GM19351 (cell line): ENCODE measurements at regions not wholly inside any gene's neighbourhood (a gene's known extent, or its start where the extent isn't known, plus 50 kb on each side); places are given as distances from the start of the nearest gene placed in this dataset.

Source experiments
- ATAC-seq: cut with Tn5 transposase; IDR thresholded peaks from one replicate; pipeline ENCODE4 v1.9.1; 2021; ENCODE audit warnings: mild to moderate bottlenecking, moderate library complexity; ENCODE audit not compliant: unreplicated experiment

DNA sequence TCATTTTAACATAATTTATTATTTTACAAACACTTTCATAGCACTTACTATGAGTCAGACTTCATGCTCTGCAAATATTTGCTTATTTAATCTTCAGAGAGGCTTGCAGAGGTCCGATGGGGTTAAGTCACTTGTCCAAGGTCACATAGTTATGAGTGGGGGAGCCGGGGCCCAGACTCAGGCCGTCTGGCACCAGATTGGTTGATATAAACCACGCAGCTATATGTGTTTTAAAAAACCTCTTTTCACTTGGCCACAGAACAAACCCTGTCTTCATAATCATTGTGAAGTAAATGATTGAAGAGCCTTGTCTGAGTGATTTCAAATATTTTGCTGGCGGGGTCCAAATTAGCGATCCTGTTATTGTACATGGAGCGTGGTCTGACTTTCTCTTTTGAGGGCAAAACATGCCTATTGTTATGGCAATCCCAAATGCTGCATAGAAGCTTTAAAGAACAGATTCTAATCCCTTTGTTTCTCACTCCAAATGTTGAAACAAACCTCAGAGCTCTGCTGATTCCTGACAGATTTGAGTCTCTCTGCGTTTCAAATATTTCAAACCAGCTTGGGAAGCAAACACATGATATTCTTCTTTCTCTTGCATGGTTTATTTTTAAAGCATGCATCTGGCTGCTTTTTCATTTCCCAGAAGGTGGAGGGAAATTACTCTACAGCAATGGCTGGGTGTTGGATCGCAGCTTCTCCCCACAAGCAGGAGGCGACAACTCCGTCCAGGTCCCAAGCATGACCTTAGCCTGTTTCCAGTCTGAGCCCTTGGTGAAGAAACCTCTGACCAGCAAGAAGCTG lies 142.4 kb downstream of the DDX1 start:
- ATAC-seq = no peak

DNA sequence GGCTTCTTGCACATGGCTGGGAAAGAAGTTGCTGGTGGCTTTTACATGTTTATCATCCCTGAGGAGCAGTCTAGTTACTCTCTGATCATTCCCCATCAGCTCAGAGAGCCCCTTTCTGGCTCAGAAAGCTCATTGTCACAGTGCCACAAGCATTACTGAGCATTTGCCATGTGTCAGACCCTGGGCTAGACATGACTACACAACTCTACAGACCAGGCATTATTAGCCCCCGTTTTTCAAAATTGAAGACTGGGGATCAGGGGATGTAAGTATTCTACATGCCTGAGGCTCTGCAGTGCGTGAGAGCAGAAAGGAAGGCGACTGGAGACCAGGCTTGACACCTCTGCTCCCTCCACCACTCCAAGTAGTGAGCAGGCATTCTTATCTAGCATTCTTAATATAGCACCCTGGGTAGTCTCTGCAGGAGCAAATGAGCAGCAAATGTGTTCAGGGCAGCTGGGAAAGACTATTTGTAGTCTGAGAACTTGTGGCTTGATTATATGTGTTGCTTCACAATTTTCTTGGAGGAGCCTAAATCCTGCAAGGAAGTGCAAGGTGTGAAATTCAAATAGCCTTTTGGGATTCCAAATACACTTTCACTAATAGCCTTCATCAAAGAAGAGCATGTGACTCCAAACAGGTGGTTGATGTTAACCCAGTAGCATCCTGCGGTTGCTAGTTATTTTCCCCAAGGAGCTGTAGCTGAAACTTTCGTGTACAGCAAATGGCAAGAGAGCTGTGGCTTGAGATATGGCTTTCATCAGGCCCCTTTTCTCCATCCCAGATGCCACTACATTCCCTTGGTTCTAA lies 143.2 kb downstream of the DDX1 start:
- no peak for ATAC-seq

DNA sequence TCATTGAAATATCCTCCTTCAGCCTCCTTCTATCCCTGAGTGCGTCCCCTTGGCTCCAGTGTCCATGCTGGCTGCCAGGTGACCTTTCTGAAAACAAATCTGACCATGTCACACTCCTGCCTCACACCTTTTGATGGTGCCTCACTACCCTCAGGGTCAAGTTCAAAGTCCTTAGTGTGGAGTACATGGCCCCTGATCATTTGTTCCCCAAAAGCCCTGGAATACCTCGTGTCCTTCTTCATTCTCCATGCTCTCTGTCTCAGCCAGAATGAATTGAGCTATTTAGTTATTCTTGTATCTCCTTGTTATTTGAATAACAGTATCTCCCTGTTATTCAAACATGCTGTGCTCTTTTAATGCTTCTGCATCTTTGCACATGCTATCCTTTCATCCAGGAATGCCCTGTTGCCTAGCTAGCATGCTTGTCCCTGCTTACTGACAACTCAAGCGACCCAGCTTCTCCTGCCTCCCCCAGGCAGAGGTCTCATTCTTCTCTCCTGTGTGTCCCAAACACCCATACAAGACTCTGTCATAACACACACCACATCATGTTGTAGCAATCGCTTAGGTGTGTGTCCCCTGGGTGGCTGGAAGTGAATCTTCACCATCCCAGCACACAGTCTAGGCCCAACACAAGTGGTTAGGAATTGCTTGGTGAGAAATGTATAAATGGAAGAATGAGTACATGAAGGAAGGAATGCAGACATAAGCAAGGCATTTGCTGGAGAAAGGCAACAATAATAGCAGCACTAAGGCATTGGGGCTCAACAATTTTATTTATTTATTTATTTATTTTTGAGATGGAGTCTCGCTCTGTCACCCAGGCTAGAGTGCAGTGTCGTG lies 144.0 kb downstream of the DDX1 start:
- no peak for ATAC-seq

DNA sequence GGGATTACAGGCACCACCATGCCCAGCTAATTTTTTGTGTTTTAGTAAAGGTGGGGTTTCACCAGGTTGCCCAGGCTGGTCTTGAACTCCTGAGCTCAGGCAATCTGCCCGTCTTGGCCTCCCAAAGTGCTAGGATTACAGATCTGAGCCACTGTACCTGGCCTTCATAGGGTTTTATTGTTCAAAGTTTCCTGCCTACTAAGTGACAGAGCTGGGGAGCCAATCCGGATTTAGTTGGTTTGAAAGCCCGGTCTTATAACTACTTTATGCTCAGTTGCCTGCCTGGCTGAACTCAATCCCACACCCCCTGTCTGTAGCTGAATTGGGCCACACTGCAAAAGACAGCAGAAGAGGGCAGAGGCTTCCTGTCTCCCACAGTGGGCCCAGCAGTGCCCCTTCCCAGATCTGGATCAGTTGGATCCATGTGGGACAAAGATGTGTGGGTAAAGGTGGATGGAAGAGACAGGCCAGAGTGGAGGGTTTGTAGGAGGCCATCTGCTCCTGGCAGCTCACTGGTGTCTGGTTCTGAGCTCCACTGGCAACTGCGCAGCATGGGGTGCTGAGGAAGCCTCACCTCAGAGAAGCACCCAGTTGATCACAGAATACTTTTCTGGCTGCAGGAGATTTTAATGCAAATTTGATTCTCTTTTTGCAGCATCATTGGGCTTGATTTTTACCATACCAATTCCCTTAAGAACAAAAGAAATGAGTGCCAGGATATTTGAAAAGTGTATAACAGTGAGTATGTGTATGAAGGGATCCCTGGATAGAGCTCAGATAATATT lies 144.9 kb downstream of the DDX1 start:
- no peak for ATAC-seq

DNA sequence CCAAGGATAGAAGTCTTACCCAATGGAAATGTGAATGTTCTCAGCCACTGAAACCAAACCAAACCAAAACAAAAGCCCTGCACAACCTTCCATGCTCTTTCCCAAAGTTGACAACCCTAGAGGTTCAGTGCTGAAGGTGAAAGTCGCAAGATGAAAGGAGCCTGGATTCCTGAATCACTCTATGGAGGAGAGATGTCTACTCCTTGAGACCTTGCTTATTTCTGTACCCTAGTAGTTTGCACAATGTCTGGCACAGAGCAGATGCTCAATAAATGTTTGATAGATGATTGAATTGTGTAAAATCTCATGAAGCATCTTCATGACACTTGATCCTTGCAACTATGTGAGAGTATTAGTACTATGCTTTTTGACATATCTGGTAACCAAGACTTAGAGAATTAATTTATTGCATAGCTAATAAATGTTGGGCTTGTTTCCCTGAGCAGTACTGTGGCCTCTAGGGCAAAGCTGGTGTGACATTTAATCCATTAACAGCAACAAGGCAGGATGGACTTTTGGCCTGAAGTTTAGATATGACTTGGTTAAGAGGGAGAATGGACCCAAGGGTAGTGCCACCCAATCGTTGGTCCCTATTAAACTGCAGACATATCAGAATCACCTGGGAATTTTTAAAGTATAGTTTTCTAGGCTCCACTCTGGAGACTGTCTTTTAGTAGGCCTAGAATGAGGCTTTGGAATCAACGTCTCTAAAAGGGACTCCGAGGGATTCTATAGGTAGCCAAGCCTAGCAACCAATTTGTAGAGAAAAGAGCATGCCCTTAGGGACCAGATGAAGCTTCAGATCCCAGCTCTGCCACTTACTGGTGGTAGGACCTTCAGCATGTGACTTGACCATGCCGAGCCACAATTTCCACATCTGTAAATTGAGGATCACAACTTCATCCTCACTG lies 145.9 kb downstream of the DDX1 start:
- no peak for ATAC-seq

DNA sequence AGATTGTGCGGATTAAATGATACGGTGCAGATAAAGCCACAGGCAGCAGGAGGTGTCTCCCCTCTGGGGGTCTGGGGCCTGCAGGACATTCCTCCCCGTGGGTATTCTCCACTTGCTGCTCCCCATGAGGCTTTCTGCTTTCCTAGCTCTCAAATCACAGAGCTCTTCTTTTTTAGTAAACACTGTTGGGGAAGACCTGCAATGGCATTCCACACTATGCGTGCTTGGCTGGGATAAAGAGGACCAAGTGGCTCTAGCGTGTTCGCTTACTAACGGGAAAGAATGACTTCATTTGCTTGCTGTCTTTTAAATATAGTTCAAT lies 146.5 kb downstream of the DDX1 start:
- no peak for ATAC-seq

DNA sequence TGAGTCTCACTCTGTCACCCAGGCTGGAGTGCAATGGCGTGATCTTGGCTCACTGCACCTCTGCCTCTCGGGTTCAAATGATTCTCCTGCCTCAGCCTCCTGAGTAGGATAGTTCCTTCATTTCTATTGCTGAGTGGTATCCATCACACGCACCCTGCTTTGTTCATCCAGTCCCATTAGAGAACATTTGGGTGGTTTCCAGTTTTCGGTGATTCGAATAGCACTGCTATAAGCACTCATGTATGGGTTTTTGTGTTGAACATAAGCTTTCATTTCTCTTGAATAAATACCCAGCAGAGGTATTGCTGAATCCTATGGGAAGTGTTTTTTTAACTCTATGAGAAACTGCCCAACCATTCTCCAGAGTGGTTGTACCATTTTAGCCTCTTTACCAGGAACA lies 147.3 kb downstream of the DDX1 start:
- no peak for ATAC-seq

DNA sequence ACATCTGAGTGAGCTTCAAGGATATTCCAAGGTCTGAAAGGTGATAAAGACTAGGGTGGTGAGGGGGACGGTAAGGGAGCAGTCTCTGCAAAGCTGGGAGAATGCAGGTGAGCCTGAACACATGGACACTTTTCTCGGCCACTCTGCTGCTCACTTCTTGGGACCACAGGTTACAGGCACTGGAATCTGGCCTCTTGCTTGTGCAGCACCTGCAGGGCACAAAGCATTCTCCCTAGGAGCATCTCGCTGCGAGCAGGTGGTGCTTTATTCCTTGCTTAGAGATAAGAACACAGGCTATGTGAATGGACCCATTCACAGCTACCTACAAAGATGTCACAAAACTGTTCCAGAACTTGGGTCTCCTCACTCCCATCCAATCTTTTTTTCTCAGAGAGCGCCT lies 153.2 kb downstream of the DDX1 start:
- no peak for ATAC-seq

DNA sequence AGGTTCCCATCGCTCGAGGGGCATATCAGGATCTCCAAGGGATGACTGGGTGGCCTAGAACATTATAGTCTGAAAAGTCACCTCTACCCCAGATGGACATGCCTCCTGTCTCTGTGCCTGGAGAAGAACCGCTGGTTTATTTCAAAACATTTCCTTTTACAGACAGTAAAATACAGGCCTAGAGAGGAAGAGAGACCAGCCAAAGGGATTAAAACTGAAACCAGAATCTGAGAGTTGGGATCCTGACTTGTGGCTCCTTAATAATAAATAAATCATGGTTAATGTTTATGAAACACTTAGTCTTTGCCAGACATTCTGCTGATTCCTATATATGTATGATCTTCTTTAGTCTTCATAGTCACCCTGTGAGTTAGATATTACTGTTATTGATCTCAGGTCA lies 153.7 kb downstream of the DDX1 start:
- ATAC-seq = no peak

DNA sequence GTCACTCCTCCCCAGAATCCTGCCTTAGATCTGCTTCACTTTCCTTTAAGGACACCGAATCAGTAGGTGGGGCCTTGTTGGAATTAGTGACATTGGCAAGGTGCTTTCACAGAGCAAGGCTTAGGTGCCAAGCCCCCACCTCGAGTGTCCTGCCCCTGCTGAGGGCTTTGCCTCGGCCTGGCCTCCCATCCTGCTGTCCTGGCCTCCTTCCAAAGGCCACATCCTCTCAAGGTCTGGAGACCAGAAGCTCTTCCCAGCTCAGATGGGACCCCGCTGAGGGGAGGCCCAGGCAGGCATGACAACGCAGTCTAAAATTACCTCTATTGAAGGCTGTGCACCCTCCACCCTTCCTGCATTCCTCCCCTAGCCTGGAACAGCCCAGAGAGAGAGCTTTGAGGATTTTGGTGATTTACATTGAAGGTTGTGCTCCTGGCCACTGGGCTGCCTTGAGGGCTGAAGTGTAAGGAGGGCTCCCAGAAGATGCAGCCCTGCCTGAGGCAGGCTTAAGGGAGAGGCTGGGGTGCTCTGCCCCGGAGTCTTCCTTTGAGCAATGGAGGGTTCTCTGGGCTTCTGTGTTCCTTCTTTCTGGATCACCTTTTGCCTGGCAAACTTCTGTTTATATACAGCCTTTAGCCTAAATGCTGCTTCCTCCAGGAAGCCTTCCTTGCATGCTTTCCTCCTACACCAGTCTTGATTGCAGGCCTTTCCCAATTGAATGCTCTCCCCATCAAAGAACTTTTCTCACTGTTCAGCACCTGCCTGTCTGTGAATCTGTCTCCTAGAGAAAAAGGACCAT lies 154.4 kb downstream of the DDX1 start:
- no peak for ATAC-seq

DNA sequence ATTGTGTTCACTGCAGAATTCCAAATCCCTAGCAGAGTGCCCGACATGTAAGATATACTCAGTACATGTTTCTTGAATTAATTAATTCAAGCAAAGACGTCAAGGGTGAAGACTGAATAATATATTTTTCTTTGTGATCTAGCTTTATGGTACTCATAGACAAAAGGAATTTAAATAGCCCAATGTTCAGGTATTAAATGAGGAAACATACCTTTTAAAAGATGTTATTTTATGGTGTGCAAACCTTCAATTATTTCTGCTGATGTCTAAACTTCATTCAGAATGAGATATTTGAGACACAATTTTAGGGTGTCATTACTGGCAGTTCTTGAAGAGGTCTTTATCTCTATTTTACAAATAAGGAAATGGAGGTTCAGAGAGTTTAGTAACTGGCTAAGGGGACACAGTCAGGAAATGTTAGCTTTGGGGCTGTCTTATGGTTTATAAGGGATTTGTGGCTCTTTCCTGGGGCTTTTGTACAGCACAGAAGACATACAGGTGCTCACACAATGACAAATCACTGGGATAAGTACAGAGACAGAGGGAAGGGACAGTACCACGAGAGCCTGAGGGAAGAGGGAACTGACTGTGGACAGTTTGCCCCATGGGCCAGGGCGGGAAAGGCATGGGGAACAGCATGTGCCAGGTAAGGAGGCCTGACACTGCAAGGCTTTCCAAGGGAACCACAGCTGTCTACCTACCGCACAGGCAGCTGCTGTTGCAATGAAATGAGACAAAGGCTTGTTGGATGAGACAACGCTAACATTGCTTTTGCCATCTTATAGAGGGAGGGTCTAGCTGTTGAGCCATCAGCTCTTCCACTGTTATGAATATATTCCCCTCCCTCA lies 155.3 kb downstream of the DDX1 start:
- no peak for ATAC-seq

DNA sequence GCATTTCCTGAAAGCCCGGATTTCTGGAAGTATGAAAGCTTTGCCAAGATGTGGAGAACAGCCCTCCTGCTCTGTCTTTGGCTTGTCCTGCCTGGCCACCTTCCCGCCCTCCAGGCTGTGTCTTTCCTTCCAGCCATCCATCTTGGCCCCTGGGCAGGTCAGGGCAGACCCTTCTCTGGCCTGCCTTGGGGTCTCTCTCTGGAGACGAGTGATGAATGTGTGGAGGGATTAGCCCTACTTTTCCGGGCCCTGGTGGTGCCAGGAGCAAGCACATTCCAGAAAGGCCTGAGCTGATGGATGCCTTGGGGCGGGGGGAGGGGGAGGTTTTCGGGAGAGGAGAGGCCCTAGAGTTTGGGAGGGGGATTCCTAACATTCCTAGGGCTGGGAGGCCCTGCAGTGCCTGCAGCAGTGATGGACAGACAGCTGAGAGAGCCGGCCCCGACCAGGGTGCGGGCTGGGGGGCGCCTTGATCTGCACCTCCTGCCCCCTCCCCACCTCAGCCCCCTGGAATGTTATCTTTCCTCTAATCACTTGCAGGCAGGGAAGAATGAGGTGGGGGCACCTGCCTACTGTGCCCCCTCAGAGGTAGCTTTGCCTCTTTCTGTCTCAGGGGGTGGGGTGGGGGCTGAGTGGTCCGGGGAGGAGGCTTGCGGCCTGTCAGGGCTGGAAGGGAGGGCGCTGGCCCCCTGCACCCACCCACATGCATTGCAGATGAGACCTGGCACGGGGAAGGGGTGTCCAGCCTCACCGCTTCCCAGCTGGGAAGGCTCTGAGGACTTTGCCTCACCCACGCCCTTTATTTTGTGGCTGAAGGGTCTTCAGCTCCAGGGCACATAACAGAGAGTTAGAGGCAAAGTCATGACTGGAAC lies 156.2 kb downstream of the DDX1 start:
- no peak for ATAC-seq

DNA sequence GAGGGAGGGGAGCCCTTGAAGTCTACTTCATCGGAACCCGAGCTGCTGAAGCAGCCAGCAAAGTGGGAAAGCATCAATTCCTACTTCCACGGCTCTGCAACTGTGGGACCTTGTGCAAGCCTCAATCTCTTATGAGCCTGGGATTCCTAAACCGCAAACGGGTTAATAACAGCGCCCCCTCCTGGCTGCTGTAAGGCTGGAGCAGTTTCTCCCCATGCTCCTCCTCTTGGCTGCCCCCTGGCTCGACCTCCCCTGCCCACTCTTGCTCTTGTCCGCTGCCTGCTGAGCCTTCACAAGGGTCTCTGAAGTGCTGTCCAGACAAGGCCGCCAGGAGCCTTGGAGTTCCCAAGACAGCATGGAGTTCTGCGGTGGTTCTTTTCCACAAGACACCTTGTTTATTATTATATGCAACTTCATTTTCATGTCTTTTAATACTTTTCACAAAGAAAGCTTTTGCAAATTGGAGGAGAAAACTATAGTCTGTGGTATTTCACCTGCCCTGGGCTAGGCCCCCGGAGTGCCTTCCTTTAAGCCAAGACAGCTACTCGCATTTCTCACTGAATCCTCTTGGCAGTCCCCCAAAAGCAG lies 157.2 kb downstream of the DDX1 start:
- peak; percentile 59 for ATAC-seq

DNA sequence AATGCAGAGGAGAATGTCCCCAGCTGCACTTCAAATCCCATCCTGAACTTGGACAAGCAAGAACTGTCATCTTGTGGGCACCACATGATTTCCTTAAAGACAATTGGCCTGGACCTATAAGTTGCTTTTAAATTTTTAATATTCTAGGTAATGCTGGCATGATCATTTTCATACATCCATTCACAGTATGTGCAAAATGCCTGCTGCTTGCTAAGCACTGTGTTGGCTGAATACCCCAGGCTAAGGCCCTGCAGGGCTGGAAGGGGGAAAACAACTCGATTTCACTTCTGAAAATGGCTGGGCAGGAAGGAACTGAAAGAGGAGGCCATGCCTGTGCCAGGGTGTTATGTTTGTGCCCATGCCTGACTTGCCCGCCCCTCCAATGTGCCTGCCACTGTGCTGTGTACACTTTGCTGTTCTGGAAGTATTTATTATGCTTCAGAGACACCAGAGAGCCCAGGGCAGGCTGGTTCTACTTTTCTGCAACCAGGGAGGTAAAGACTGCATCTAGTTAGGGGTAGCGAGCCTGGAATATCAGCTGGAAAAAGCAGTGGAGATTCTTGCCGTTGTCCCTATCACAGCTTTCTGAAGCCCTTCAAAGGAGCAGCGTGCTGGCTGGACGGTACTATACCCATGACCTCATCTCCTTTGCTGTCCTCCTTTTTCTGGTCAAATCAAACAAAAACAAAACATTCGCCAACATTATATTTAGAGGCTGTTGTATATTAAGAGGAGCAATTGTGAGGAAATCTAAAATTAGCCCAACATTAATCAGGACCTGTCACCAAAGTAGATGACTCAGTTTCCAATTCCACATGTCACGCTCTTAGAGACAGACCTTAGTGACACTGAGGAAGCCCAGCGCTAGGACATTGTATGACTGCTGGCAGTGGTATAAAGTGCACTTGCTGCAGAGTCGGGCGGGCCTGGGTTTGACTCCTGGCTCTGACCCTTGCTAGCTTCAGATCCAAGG lies 158.1 kb downstream of the DDX1 start:
- no peak for ATAC-seq

DNA sequence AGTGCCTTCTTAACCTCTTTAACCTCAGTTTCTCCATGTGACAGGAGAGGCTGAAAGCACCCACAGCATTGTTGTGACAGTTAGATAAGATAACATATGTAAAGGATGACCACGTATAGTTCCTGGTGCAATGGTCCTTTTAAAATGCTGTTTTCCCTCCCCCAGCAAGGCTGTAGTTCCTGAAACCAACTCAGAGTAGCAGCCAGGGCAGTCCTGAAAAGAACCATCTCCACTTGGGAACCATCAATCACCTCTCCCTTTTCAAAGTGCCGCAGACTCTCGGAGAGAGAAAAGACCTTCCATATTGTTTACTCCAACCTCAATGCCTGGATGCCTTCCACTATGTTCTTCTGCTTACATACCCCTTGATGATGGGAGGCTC lies 158.8 kb downstream of the DDX1 start:
- ATAC-seq = no peak
